Parathyroid adenoma (tissue), 2 donors: ENCODE measurements at regions not wholly inside any gene's neighbourhood (a gene's known extent, or its start where the extent isn't known, plus 50 kb on each side); places are given as distances from the start of the nearest gene placed in this dataset.

Source experiments
- H2AFZ ChIP-seq: fragments of 300-600 bp; sonication (generic); one replicate; pipeline ENCODE4 v1.7.0; 2017; ENCODE audit warnings: antibody characterized with exemption, mild to moderate bottlenecking
- H3K27ac ChIP-seq: fragments of 300-600 bp; sonication (generic); one replicate; pipeline ENCODE4 v1.7.0; 2017
- H3K27me3 ChIP-seq: fragments of 300-600 bp; sonication (generic); one replicate; pipeline ENCODE4 v1.7.0; 2017; ENCODE audit warnings: low read length; ENCODE audit not compliant: control insufficient read depth, insufficient read depth
- H3K36me3 ChIP-seq: fragments of 300-600 bp; sonication (generic); one replicate; pipeline ENCODE4 v1.7.0; 2017; ENCODE audit warnings: low read length; ENCODE audit not compliant: control insufficient read depth, insufficient read depth
- H3K4me1 ChIP-seq: fragments of 300-600 bp; sonication (generic); one replicate; pipeline ENCODE4 v1.7.0; 2017; ENCODE audit warnings: control low read depth
- H3K4me2 ChIP-seq: fragments of 300-600 bp; sonication (generic); one replicate; pipeline ENCODE4 v1.7.0; 2017; ENCODE audit warnings: low read length
- H3K4me3 ChIP-seq: fragments of 300-600 bp; sonication (generic); one replicate; pipeline ENCODE4 v1.7.0; 2017; ENCODE audit warnings: low read depth, low read length
- H3K79me2 ChIP-seq: fragments of 300-600 bp; sonication (generic); one replicate; pipeline ENCODE4 v1.7.0; 2017; ENCODE audit warnings: control low read depth
- H3K9ac ChIP-seq: fragments of 300-600 bp; sonication (generic); one replicate; pipeline ENCODE4 v1.7.0; 2017; ENCODE audit warnings: mild to moderate bottlenecking
- H3K9me3 ChIP-seq: fragments of 300-600 bp; sonication (generic); one replicate; pipeline ENCODE4 v1.7.0; 2017; ENCODE audit warnings: low read length; ENCODE audit not compliant: control insufficient read depth
- TF ChIP-seq, protein P1 (sequence below): fragments of 300-600 bp; sonication (generic); IDR thresholded peaks from one replicate; pipeline ENCODE4 v1.7.0; 2017; ENCODE audit warnings: antibody characterized with exemption, mild to moderate bottlenecking
- donor health status: primary hyperparathyroidism.

DNA sequence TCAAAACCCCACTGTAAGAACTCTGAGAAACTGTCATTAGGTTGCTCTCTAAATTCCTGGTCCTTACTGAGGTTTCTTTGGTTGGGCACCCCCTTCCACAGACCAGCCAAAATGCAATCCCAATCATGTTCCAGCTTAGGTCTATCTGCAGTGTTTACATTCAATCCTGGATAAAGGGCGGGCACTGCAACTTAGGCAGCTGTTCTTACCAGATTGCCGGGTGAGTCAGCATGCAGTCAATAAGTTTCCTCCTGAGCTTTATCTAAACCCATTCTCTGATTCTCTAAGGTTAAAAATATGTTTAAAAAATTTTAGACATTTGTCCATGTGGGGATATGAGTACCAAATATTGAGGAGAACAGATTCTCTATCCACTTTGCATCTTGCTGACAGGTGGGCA, 197.8 kb downstream of the HAO1 start:
- Histone ChIP-seq H3K9ac (no peak overlapping the region), H3K27me3 (no peaks in the 10 kb centered on the region)
- TF ChIP-seq, protein P1, sequence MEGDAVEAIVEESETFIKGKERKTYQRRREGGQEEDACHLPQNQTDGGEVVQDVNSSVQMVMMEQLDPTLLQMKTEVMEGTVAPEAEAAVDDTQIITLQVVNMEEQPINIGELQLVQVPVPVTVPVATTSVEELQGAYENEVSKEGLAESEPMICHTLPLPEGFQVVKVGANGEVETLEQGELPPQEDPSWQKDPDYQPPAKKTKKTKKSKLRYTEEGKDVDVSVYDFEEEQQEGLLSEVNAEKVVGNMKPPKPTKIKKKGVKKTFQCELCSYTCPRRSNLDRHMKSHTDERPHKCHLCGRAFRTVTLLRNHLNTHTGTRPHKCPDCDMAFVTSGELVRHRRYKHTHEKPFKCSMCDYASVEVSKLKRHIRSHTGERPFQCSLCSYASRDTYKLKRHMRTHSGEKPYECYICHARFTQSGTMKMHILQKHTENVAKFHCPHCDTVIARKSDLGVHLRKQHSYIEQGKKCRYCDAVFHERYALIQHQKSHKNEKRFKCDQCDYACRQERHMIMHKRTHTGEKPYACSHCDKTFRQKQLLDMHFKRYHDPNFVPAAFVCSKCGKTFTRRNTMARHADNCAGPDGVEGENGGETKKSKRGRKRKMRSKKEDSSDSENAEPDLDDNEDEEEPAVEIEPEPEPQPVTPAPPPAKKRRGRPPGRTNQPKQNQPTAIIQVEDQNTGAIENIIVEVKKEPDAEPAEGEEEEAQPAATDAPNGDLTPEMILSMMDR: no peak

DNA sequence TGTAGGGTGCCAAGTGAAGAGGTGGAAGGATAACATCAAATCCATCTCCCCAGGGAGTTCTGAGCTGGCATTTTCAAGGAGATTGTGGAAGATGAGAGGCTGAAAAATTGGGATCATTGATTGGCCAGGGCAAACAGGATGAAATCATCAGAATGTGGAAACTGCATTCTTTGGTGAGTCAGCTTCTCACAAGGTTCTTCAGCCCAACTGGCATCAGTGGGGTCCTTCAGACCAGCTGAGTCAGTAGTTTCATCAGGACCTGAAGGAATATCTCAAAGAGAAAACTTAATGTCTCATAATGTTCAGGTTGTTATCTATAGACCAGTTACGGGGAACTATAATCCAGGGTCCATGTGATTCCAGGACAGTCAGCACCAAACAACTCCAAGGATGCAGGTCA, 195.8 kb downstream of the HAO1 start:
- Histone ChIP-seq H3K36me3 (no peaks in the 10 kb centered on the region), H3K4me1 (no peaks in the 10 kb centered on the region), H3K27me3 (no peaks in the 10 kb centered on the region), H3K27ac (no peak overlapping the region), H3K4me3 (no peak overlapping the region), H3K9me3 (no peaks in the 10 kb centered on the region), H3K9ac (no peak overlapping the region), H2AFZ (no peak overlapping the region), H3K4me2 (no peak overlapping the region), H3K79me2 (no peaks in the 10 kb centered on the region)
- TF ChIP-seq, protein P1: no peak

More for the DNA sequence above, 197.8 kb downstream of the HAO1 start:
- H3K4me3 ChIP-seq: no peak overlapping the region
- H3K4me1 ChIP-seq: no peaks in the 10 kb centered on the region
- no peak overlapping the region for H3K27ac ChIP-seq
- H3K4me2 ChIP-seq: no peak overlapping the region
- H2AFZ ChIP-seq: no peak overlapping the region
- H3K9me3 ChIP-seq: no peaks in the 10 kb centered on the region
- H3K79me2 ChIP-seq: no peaks in the 10 kb centered on the region
- H3K36me3 ChIP-seq: no peaks in the 10 kb centered on the region

DNA sequence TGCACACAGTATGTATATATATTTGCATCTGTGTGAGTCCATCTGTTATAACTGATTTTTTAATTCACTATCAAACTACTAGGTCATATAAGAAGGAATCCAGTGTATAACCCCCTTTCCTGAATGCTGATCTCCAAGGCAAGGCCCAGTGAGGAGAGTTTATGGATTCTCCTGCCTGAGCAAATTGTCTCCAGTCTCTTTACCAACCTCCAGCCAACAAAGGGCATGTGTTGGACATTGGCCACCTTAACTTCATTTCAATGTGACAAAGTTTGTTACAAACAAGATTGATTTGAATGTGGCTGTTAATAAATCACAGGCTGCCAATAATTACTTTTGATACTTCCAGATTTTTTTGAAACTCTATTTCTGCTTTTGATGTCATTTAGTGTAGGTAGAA, 191.6 kb downstream of the HAO1 start:
- Histone ChIP-seq H2AFZ (no peak overlapping the region), H3K4me2 (no peak overlapping the region), H3K9me3 (no peaks in the 10 kb centered on the region), H3K4me3 (no peak overlapping the region), H3K36me3 (no peaks in the 10 kb centered on the region), H3K27me3 (no peaks in the 10 kb centered on the region), H3K27ac (no peak overlapping the region), H3K79me2 (no peaks in the 10 kb centered on the region), H3K4me1 (no peaks in the 10 kb centered on the region), H3K9ac (no peak overlapping the region)
- TF ChIP-seq, protein P1: no peak

DNA sequence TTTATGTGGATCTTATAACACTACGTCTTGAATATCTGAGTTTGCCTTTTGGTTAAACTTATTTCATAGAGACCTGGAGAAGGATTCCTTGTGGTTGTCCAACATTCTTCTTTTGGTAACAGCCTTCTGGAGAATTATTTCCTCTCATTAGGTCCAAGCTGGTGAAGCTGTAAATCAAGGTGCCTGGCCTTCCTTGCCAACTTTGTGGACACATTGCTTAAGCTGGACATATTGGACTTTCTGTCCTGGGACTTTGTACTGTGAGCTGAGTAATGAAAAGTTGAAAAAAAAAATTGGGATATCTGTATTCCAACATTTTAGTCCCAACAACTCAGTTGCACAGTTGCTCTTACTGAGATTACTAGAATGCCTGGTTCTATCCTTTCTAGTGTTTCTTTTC, 186.2 kb downstream of the HAO1 start:
- Histone ChIP-seq H3K4me1 (no peaks in the 10 kb centered on the region), H3K36me3 (no peaks in the 10 kb centered on the region), H3K27me3 (no peaks in the 10 kb centered on the region), H3K9me3 (no peaks in the 10 kb centered on the region), H3K9ac (no peak overlapping the region), H3K79me2 (no peaks in the 10 kb centered on the region), H3K27ac (no peak overlapping the region), H3K4me3 (no peak overlapping the region), H2AFZ (no peak overlapping the region), H3K4me2 (no peak overlapping the region)
- TF ChIP-seq, protein P1: no peak

DNA sequence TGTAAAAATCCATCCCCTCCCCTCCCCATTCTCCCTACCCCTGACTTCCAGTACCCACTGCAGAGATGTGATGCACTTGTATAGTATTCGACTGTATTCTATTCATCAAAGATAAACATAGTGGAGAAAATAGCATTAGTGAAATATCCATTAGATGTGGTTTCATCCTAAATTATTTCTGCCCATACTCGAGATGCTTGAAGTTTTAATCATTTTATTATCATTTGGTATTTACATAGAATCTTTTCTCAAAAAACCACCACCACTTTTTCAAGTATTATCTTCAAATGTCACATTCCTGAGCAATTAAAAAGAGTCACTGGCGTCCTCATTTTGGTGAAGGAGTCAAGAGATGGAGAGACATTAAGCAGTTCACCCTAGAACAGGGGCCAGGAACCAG, 181.9 kb downstream of the HAO1 start:
- Histone ChIP-seq H3K27ac (no peak overlapping the region), H3K4me2 (no peak overlapping the region), H3K79me2 (no peaks in the 10 kb centered on the region), H2AFZ (no peak overlapping the region), H3K36me3 (no peaks in the 10 kb centered on the region), H3K9ac (no peak overlapping the region), H3K4me3 (no peak overlapping the region), H3K9me3 (no peaks in the 10 kb centered on the region), H3K27me3 (no peaks in the 10 kb centered on the region), H3K4me1 (no peaks in the 10 kb centered on the region)
- TF ChIP-seq, protein P1: no peak
